ENCODE measurements at regions not wholly inside any gene's neighbourhood (a gene's known extent, or its start where the extent isn't known, plus 50 kb on each side); places are given as distances from the start of the nearest gene placed in this dataset.

DNA sequence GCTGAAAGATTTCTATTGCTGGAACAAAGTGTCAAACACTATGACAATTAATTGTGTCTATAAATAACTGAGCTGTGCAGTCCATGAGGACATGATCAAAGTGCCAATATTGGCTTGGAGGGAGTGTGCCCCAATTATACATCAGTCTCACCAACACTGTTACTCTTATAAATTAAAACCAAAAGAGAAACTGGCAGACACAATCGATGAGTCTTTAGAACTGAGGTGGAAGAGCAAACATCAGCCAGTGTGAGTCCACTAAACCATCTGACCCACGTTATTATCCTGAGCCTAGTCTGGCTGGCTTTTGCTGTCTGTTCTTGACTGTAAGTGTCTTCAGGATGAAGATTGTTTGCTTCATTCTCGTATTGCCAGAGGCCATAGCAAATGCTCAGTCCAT is 98.9 kb downstream of the OLIG3 start:
- no peak overlapping the region for H3K4me3 ChIP-seq
- H3K9me3 ChIP-seq = peaks cover 4% of the 10 kb centered on the region
- WGBS, 3 donors = 79 to 82% (median 82%) methylated on average over 3 of the region's 3 CpGs
- no peaks in the 10 kb centered on the region for H3K36me3 ChIP-seq (ENCODE audit: insufficient read depth in 1 of 2, low read depth in 1 of 2)
- H3K4me1 ChIP-seq = no peaks in the 10 kb centered on the region
- DNase-seq (no peak), ATAC-seq (no peak)
- TF ChIP-seq, protein P1, sequence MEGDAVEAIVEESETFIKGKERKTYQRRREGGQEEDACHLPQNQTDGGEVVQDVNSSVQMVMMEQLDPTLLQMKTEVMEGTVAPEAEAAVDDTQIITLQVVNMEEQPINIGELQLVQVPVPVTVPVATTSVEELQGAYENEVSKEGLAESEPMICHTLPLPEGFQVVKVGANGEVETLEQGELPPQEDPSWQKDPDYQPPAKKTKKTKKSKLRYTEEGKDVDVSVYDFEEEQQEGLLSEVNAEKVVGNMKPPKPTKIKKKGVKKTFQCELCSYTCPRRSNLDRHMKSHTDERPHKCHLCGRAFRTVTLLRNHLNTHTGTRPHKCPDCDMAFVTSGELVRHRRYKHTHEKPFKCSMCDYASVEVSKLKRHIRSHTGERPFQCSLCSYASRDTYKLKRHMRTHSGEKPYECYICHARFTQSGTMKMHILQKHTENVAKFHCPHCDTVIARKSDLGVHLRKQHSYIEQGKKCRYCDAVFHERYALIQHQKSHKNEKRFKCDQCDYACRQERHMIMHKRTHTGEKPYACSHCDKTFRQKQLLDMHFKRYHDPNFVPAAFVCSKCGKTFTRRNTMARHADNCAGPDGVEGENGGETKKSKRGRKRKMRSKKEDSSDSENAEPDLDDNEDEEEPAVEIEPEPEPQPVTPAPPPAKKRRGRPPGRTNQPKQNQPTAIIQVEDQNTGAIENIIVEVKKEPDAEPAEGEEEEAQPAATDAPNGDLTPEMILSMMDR (IDR thresholded peaks at IDR 0.05) = no peak
- H3K27ac ChIP-seq = no peak overlapping the region
- H3K27me3 ChIP-seq (ENCODE audit: insufficient read depth in 3 of 3, low read length in 2 of 3) = no peaks in the 10 kb centered on the region
- intact Hi-C loops (cut with DNase I) = no loop called here

DNA sequence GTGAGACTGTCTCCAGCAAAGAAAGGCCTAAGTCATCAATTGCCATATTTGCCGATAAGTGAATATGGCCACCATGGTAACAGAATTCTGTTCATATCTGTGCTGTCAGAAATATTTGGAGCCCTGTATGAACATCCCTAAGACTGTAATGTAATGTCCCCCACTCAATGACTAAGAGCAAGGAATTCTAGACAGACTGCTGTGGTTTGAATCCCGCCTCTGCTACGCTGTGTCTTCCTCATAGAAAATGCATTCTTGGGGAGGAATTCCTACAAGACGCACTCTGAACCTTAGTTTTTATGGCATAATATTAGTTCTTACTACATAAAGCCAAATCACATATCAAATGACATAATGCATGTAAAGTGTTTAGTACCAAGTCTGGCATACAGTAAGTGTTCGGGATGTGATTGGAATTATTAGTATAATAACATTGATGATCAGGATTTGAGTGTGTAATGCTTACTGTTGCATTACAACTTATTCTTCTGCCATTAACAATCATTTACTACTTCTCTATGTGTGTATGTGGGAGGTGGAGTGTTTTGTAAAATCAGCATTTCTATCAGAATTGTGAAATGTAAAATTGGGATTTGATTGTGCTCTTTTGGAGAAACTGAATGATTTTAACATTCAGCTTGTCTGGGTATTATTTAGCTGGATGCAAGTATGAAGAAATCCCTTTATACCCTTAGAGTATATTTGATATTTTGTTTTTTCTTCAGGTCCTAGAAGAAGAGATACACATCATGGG is 103.0 kb downstream of the OLIG3 start:
- 92 to 98% (median 94%) methylated on average over 5 of the region's 5 CpGs for WGBS, 3 donors
- ATAC-seq (no peak), DNase-seq (no peak)
- Histone ChIP-seq H3K27ac (no peak overlapping the region), H3K36me3 (ENCODE audit: insufficient read depth in 1 of 2, low read depth in 1 of 2) (no peaks in the 10 kb centered on the region), H3K4me1 (no peaks in the 10 kb centered on the region), H3K27me3 (ENCODE audit: insufficient read depth in 3 of 3, low read length in 2 of 3) (no peaks in the 10 kb centered on the region), H3K9me3 (peaks cover 4% of the 10 kb centered on the region), H3K4me3 (no peak overlapping the region)
- TF ChIP-seq, protein P1 (IDR thresholded peaks at IDR 0.05) = no peak
- intact Hi-C loops (cut with DNase I) = no loop called here

DNA sequence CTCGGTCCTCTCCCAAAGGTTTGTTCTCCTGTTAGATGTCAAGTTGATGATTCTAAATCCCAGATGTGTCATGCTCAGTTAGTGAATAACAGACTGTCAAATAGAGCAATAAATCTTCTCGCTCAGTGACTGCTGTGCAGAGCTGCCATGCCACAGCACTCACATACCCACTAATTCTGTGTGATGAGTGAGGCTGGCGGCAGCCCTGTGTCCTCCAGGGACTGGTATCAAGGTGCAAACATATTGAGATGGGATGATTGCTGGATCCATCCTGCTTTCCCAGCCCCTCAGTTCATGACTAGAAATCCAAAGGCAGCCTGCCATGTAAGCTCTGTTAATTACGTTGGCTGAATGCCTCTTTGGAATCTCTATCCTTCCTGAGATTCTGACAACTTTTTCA is 103.9 kb downstream of the OLIG3 start:
- DNase-seq = no peak
- TF ChIP-seq, protein P1 (IDR thresholded peaks at IDR 0.05) = no peak
- ATAC-seq = no peak
- Histone ChIP-seq H3K9me3 (peaks cover 4% of the 10 kb centered on the region), H3K36me3 (ENCODE audit: insufficient read depth in 1 of 2, low read depth in 1 of 2) (no peaks in the 10 kb centered on the region), H3K27me3 (ENCODE audit: insufficient read depth in 3 of 3, low read length in 2 of 3) (no peaks in the 10 kb centered on the region), H3K4me1 (no peaks in the 10 kb centered on the region), H3K4me3 (no peak overlapping the region), H3K27ac (no peak overlapping the region)
- intact Hi-C loops (cut with DNase I) = no loop called here
- WGBS, 3 donors = 57 to 67% (median 67%) methylated on average over 4 of the region's 4 CpGs

DNA sequence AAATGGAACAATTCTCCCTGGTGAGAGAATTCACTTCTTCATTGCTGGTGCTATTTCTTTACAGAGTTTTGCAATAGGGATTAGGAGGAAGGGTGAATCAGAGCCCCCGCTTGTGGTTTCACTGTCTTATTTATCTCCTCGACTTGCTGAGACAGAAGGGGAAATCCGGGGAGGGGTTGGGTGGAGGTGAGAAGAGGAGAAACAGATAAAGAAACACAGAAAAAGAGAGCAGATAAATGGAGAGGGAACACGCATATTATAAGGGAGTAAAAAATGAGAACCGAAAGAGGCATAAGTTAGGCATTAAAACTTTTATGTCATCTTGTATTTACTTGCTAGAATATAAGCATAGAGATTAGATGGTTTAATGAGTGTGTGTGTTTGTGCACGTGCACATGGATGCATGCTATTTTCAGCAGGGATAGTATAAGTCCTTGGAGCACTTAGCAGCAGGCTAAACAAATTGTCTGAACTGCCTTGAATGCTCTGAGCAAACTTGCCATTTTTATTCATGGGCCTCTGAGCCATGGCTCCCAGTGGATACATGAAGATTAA is 105.0 kb downstream of the OLIG3 start:
- no peak overlapping the region for H3K4me3 ChIP-seq
- no peak overlapping the region for H3K27ac ChIP-seq
- H3K4me1 ChIP-seq = no peaks in the 10 kb centered on the region
- ATAC-seq (no peak), DNase-seq (no peak)
- H3K9me3 ChIP-seq = no peaks in the 10 kb centered on the region
- 60 to 78% (median 71%) methylated on average over 6 of the region's 6 CpGs for WGBS, 3 donors
- intact Hi-C loops (cut with DNase I) = no loop called here
- H3K36me3 ChIP-seq (ENCODE audit: insufficient read depth in 1 of 2, low read depth in 1 of 2) = no peaks in the 10 kb centered on the region
- TF ChIP-seq, protein P1 (IDR thresholded peaks at IDR 0.05) = no peak
- H3K27me3 ChIP-seq (ENCODE audit: insufficient read depth in 3 of 3, low read length in 2 of 3) = no peaks in the 10 kb centered on the region
